HEK293T (cell line): ENCODE measurements at regions not wholly inside any gene's neighbourhood (a gene's known extent, or its start where the extent isn't known, plus 50 kb on each side); places are given as distances from the start of the nearest gene placed in this dataset.

ENCODE experiments used
- CTCF ChIA-PET: fragments of 350-600 bp; formaldehyde crosslinking; extraction: SDS; loops from one replicate; lab custom pipeline; 2021; ENCODE audit warnings: antibody characterized with exemption, inconsistent platforms; lab: Yijun Ruan, JAX
- POLR2A ChIA-PET: fragments of 350-600 bp; formaldehyde crosslinking; extraction: SDS; loops from one replicate; lab custom pipeline; 2020; ENCODE audit warnings: antibody characterized with exemption, inconsistent platforms; lab: Yijun Ruan, JAX
- DNase-seq: peaks from one replicate; pipeline ENCODE4 v3.0.0; 2012; ENCODE audit warnings: mixed read lengths; ENCODE audit errors: extremely low spot score
- ARNT ChIP-seq: fragments of 450-650 bp; IDR thresholded peaks from 2 replicates; pipeline ENCODE4 v1.6.1; 2017; ENCODE audit warnings: mild to moderate bottlenecking
- BHLHE40 ChIP-seq: fragments of 450-650 bp; IDR thresholded peaks from 2 replicates; pipeline ENCODE4 v1.6.1; 2016; ENCODE audit warnings: mild to moderate bottlenecking, moderate library complexity, borderline replicate concordance
- CTBP1 ChIP-seq: fragments of 450-650 bp; IDR thresholded peaks from 2 replicates; pipeline ENCODE4 v1.6.1; 2016; ENCODE audit warnings: borderline replicate concordance
- ELF4 ChIP-seq: fragments of 450-650 bp; IDR thresholded peaks from 2 replicates; pipeline ENCODE4 v1.6.1; 2017; ENCODE audit warnings: antibody characterized with exemption
- FOXA1 ChIP-seq: fragments of 450-650 bp; IDR thresholded peaks from 2 replicates; pipeline ENCODE4 v1.6.1; 2016; ENCODE audit warnings: mild to moderate bottlenecking
- FOXK2 ChIP-seq: fragments of 450-650 bp; IDR thresholded peaks from 2 replicates; pipeline ENCODE4 v1.6.1; 2016; ENCODE audit warnings: mild to moderate bottlenecking
- FOXM1 ChIP-seq: fragments of 450-650 bp; IDR thresholded peaks from 2 replicates; pipeline ENCODE4 v1.6.1; 2017; ENCODE audit warnings: mild to moderate bottlenecking, borderline replicate concordance
- HDGF ChIP-seq: fragments of 450-650 bp; IDR thresholded peaks from 2 replicates; pipeline ENCODE4 v1.6.1; 2017; ENCODE audit warnings: antibody characterized with exemption, borderline replicate concordance
- L3MBTL2 ChIP-seq: fragments of 450-650 bp; conservative IDR thresholded peaks from 2 replicates; pipeline ENCODE4 v1.6.1; 2016; ENCODE audit warnings: mild to moderate bottlenecking
- LEF1 ChIP-seq: fragments of 450-650 bp; IDR thresholded peaks from 2 replicates; pipeline ENCODE4 v1.6.1; 2017; ENCODE audit warnings: mild to moderate bottlenecking, borderline replicate concordance
- NFRKB ChIP-seq: fragments of 450-650 bp; IDR thresholded peaks from 2 replicates; pipeline ENCODE4 v1.6.1; 2016; ENCODE audit warnings: mild to moderate bottlenecking, moderate library complexity
- PKNOX1 ChIP-seq: fragments of 450-650 bp; IDR thresholded peaks from 2 replicates; pipeline ENCODE4 v1.6.1; 2016
- SP1 ChIP-seq: fragments of 450-650 bp; IDR thresholded peaks from 2 replicates; pipeline ENCODE4 v1.6.1; 2017
- SUZ12 ChIP-seq: fragments of 450-650 bp; IDR thresholded peaks from 2 replicates; pipeline ENCODE4 v1.6.1; 2016; ENCODE audit warnings: mild to moderate bottlenecking
- TARDBP ChIP-seq: fragments of 450-650 bp; IDR thresholded peaks from 2 replicates; pipeline ENCODE4 v1.6.1; 2016
- ZNF384 ChIP-seq: fragments of 450-650 bp; IDR thresholded peaks from 2 replicates; pipeline ENCODE4 v1.6.1; 2016

- TF ChIP-seq NFRKB (no peak), FOXK2 (no peak), L3MBTL2 (no peak), FOXM1 (no peak), HDGF (no peak), LEF1 (no peak)
- no peak for DNase-seq
- CTCF ChIA-PET: no interaction called here
These were observed 1571.9 kb downstream of the ADGRL3 start for GRCh38 chr4:62771983-62772557.

GRCh38 chr4:62740296-62740695, 1540.2 kb downstream of the ADGRL3 start:
- TF ChIP-seq ARNT (no peak), L3MBTL2 (no peak), NFRKB (no peak), HDGF (no peak), ELF4 (no peak), LEF1 (no peak)
- no peak for DNase-seq
- ChIA-PET CTCF (no interaction called here), POLR2A (no interaction called here)

More at GRCh38 chr4:62771983-62772557, 1571.9 kb downstream of the ADGRL3 start:
- POLR2A ChIA-PET: no interaction called here

- CTCF ChIA-PET: no interaction called here
- POLR2A ChIA-PET: no interaction called here
- DNase-seq: no peak
- TF ChIP-seq LEF1: no peak
- TF ChIP-seq PKNOX1: 0 out of 2 replicates have a peak, but pooled peaks have one; percentile 10
These were observed 1517.0 kb downstream of the ADGRL3 start for GRCh38 chr4:62717154-62717553.

- TF ChIP-seq L3MBTL2: no peak
- TF ChIP-seq FOXA1: no peak
- no peak for TF ChIP-seq PKNOX1
- TF ChIP-seq LEF1: no peak
- TF ChIP-seq SP1: no peak
- TF ChIP-seq SUZ12: no peak
- no peak for TF ChIP-seq ARNT
- TF ChIP-seq HDGF: no peak
- no peak for TF ChIP-seq FOXM1
- no peak for DNase-seq
- CTCF ChIA-PET: interaction anchor here (0.6 kb wide), 1 partner anchor 1117 kb away, joined by 3 read pairs; no protein-coding TSS in a partner anchor
- POLR2A ChIA-PET: no interaction called here
These were observed 1511.4 kb downstream of the ADGRL3 start for GRCh38 chr4:62711575-62711974.

- no peak for TF ChIP-seq LEF1
- TF ChIP-seq FOXA1: no peak
- no peak for TF ChIP-seq SUZ12
- TF ChIP-seq ELF4: no peak
- no peak for TF ChIP-seq ZNF384
- no peak for TF ChIP-seq CTBP1
- no peak for TF ChIP-seq HDGF
- TF ChIP-seq NFRKB: no peak
- TF ChIP-seq ARNT: no peak
- TF ChIP-seq FOXM1: no peak
- TF ChIP-seq TARDBP: no peak
- TF ChIP-seq FOXK2: no peak
- no peak for TF ChIP-seq SP1
- TF ChIP-seq L3MBTL2: no peak
- ChIA-PET CTCF (no interaction called here), POLR2A (no interaction called here)
- DNase-seq: peak; percentile 21
These were observed 1509.6 kb downstream of the ADGRL3 start for GRCh38 chr4:62709618-62710252.

GRCh38 chr4:62706423-62706822, 1506.3 kb downstream of the ADGRL3 start:
- DNase-seq: no peak
- TF ChIP-seq HDGF (no peak), ZNF384 (no peak), LEF1 (no peak), BHLHE40 (no peak), CTBP1 (no peak), L3MBTL2 (no peak), ELF4 (no peak), SP1 (no peak), FOXK2 (no peak), NFRKB (no peak), FOXM1 (no peak), TARDBP (no peak), SUZ12 (no peak), FOXA1 (no peak), PKNOX1 (no peak), ARNT (no peak)
- POLR2A ChIA-PET: no interaction called here
- CTCF ChIA-PET: no interaction called here
